Panc1 (cell line): ENCODE measurements at regions not wholly inside any gene's neighbourhood (a gene's known extent, or its start where the extent isn't known, plus 50 kb on each side); places are given as distances from the start of the nearest gene placed in this dataset.

Experiments used
- ATAC-seq: fragments of 200-7000 bp; cut with Tn5 transposase; 2 replicates; pipeline ENCODE4 v1.9.1; 2020; ENCODE audit warnings: mild to moderate bottlenecking, moderate library complexity
- BruUV-seq: library from RNA; stranded (reverse); fragments of 400-500 nt; replicated peaks from 2 replicates; lab custom pipeline; 2021; lab: Mats Ljungman, UMichigan
- CTCF ChIA-PET: fragments of 300-600 bp; sonication (Branson Sonifier 250); formaldehyde crosslinking; loops from one replicate; lab custom pipeline; 2022; ENCODE audit warnings: antibody characterized with exemption; lab: Charles Lee
- POLR2A ChIA-PET: fragments of 300-600 bp; sonication (Branson Sonifier 250); formaldehyde crosslinking; loops from one replicate; lab custom pipeline; 2022; ENCODE audit warnings: antibody characterized with exemption; lab: Charles Lee
- DNase-seq: peaks from one replicate; pipeline ENCODE4 v3.0.0-alpha.2; 2010; ENCODE audit warnings: low read depth, low spot score
- H3K27ac ChIP-seq: 2 replicates; pipeline ENCODE4 v1.5.1; 2011; ENCODE audit warnings: mild to moderate bottlenecking, low read length, inconsistent platforms
- H3K27me3 ChIP-seq: fragments of 200-500 bp; sonication (Bioruptor generic); 2 replicates; pipeline ENCODE4 v1.6.0; 2014; ENCODE audit warnings: low read length, inconsistent platforms; ENCODE audit not compliant: control insufficient read depth, insufficient read depth
- H3K36me3 ChIP-seq: fragments of 200-500 bp; sonication (Bioruptor generic); 2 replicates; pipeline ENCODE4 v1.5.1; 2014; ENCODE audit warnings: inconsistent platforms, mild to moderate bottlenecking, low read length, moderate library complexity; ENCODE audit not compliant: control insufficient read depth, insufficient read depth
- H3K4me1 ChIP-seq: 2 replicates; pipeline ENCODE4 v1.5.1; 2011; ENCODE audit warnings: inconsistent platforms, mild to moderate bottlenecking, low read length, moderate library complexity; ENCODE audit not compliant: control insufficient read depth, insufficient read depth
- H3K4me3 ChIP-seq, 2 experiments: 2 replicates each; pipeline ENCODE4 v1.5.1; 2011 to 2012; ENCODE audit warnings: low read depth in 2 of 2, low read length in 2 of 2, mild to moderate bottlenecking in 2 of 2, inconsistent platforms in 1 of 2, moderate library complexity in 1 of 2
- H3K9me3 ChIP-seq: fragments of 200-500 bp; sonication (Bioruptor generic); 2 replicates; pipeline ENCODE4 v1.5.1; 2014; ENCODE audit warnings: low read depth, mild to moderate bottlenecking, inconsistent platforms, low read length, moderate library complexity; ENCODE audit not compliant: control insufficient read depth, insufficient read depth
- CTCF ChIP-seq: fragments of 450-650 bp; IDR thresholded peaks from 2 replicates; pipeline ENCODE4 v1.5.1; 2017; ENCODE audit warnings: mild to moderate bottlenecking
- POLR2AphosphoS5 ChIP-seq: IDR thresholded peaks from 2 replicates; pipeline ENCODE4 v1.6.1; 2012; ENCODE audit warnings: mild to moderate bottlenecking, low read depth, low read length, moderate library complexity
- REST ChIP-seq, 2 experiments: IDR thresholded peaks; 2 replicates each; pipeline ENCODE4 v1.6.1; 2011 to 2012; ENCODE audit warnings: low read depth in 2 of 2, control low read depth in 1 of 2, low read length in 1 of 2, mild to moderate bottlenecking in 1 of 2, moderate library complexity in 1 of 2; ENCODE audit not compliant: insufficient read depth in 1 of 2
- SIN3A ChIP-seq: IDR thresholded peaks from 2 replicates; pipeline ENCODE4 v1.6.1; 2012; ENCODE audit warnings: low read depth, mild to moderate bottlenecking, low read length, moderate library complexity, borderline replicate concordance; ENCODE audit not compliant: insufficient read depth
- TCF7L2 ChIP-seq: IDR thresholded peaks from 2 replicates; pipeline ENCODE4 v1.6.1; 2011; ENCODE audit warnings: mild to moderate bottlenecking, low read depth, low read length, inconsistent platforms
- in situ Hi-C: cut with HindIII; loops from 2 replicates; pipeline ENCODE4 v1.10.0; 2016; ENCODE audit warnings: low sequenced_read_pairs, low pct_unique_long_range_greater_than_20kb
- intact Hi-C: fragments of 100-400 bp; cut with micrococcal nuclease; formaldehyde crosslinking; loops from one replicate; pipeline ENCODE4 v1.10.0; 2022; ENCODE audit not compliant: unreplicated experiment

DNA sequence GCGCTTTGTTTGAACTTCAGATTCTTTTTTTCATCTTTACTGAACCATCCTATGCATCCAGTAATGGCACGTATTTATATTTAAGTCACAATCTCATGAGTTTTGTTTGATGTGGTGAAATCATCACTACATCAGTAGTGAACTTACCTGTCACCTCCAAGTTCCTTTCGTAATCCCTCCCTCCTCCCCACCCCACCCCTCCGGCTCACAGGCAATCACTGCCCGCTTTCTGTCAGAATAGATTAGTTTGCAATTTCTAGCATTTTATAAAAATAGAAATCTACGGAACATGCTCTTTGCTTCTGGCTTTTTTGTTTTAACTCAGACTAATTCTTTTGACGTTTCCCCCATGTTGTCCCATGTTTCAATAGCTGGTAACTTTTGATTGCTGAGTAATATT lies 305.4 kb upstream of the IRX4 start:
- POLR2A ChIA-PET: no interaction called here

GRCh38 chr5:2187687-2188086 lies 305.0 kb upstream of the IRX4 start:
- BruUV-seq: no TSS peak
- in situ Hi-C loops (no loop called here), intact Hi-C loops (no loop called here)
- Histone ChIP-seq H3K27me3 (peaks cover 12% of the 10 kb centered on the region; the same call in 1 of the 2 replicates), H3K27ac (no peak overlapping the region), H3K4me1 (no peaks in the 10 kb centered on the region), H3K36me3 (no peaks in the 10 kb centered on the region), H3K9me3 (no peaks in the 10 kb centered on the region), H3K4me3 (no peak overlapping the region)
- CTCF ChIA-PET: no interaction called here
- no peak for DNase-seq
- ATAC-seq: no peak
- no peak for TF ChIP-seq CTCF
- POLR2A ChIA-PET: no interaction called here

More for the DNA sequence above, 305.4 kb upstream of the IRX4 start:
- no peak overlapping the region for H3K4me3 ChIP-seq
- no peaks in the 10 kb centered on the region for H3K4me1 ChIP-seq
- no peak overlapping the region for H3K27ac ChIP-seq
- H3K27me3 ChIP-seq: peaks cover 12% of the 10 kb centered on the region; the same call in 1 of the 2 replicates
- CTCF ChIA-PET: no interaction called here
- DNase-seq: no peak
- intact Hi-C loops: no loop called here
- no peak for TF ChIP-seq SIN3A
- no peak for TF ChIP-seq TCF7L2
- no peak for TF ChIP-seq REST (IDR thresholded peaks at IDR 0.05; ENCODE audit: insufficient read depth in 1 of 2, low read depth in 2 of 2, low read length in 1 of 2)
- TF ChIP-seq POLR2AphosphoS5: no peak
- no peak for TF ChIP-seq CTCF
- BruUV-seq: no TSS peak
- no peak for ATAC-seq
- H3K9me3 ChIP-seq: no peaks in the 10 kb centered on the region
- in situ Hi-C loops: no loop called here
- no peaks in the 10 kb centered on the region for H3K36me3 ChIP-seq

DNA sequence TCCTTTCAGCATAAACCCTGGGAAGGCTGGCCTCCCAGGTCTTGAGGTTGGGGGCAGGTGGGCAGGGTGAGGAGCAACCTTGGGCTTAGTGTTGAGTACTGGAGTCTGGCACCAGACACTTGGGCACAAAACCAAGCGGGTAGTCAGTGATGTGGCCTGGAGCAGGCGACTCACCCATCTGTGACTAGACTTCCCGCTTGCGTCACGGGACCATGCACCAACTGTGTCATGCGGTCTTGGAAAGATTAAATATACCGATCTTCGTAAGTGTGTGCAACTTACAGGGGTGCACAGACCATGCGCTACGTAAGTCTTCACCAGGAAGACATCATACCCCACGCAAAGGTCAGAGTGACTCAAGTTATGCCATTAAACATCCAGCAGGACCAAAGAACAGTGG lies 304.4 kb upstream of the IRX4 start:
- intact Hi-C loops: no loop called here
- ChIA-PET POLR2A (no interaction called here), CTCF (no interaction called here)
- no peaks in the 10 kb centered on the region for H3K4me1 ChIP-seq
- H3K27me3 ChIP-seq: peaks cover 12% of the 10 kb centered on the region; the same call in 1 of the 2 replicates
- in situ Hi-C loops: no loop called here
- H3K36me3 ChIP-seq: no peaks in the 10 kb centered on the region
- H3K27ac ChIP-seq: no peak overlapping the region
- BruUV-seq: no TSS peak
- DNase-seq (no peak), ATAC-seq (no peak)
- no peak overlapping the region for H3K4me3 ChIP-seq
- H3K9me3 ChIP-seq: no peaks in the 10 kb centered on the region
- TF ChIP-seq POLR2AphosphoS5: no peak
- no peak for TF ChIP-seq CTCF
- TF ChIP-seq SIN3A: no peak
- TF ChIP-seq TCF7L2: no peak
- TF ChIP-seq REST (IDR thresholded peaks at IDR 0.05; ENCODE audit: insufficient read depth in 1 of 2, low read depth in 2 of 2, low read length in 1 of 2): no peak
